A673 (cell line): ENCODE measurements at regions not wholly inside any gene's neighbourhood (a gene's known extent, or its start where the extent isn't known, plus 50 kb on each side); places are given as distances from the start of the nearest gene placed in this dataset.

ENCODE experiments used
- BruUV-seq: library from RNA; stranded (reverse); fragments of 400-500 nt; replicated peaks from 2 replicates; lab custom pipeline; 2021; lab: Mats Ljungman, UMichigan
- CTCF ChIA-PET: fragments of 300-600 bp; sonication (Branson Sonifier 250); formaldehyde crosslinking; loops from one replicate; lab custom pipeline; 2022; ENCODE audit warnings: antibody characterized with exemption; lab: Charles Lee
- POLR2A ChIA-PET: fragments of 300-600 bp; sonication (Branson Sonifier 250); formaldehyde crosslinking; loops from one replicate; lab custom pipeline; 2022; ENCODE audit warnings: antibody characterized with exemption; ENCODE audit not compliant: low non-redundant PET; lab: Charles Lee
- DNase-seq: peaks from one replicate; pipeline ENCODE4 v3.0.0-alpha.2; 2015; ENCODE audit warnings: low spot score
- H3K27ac ChIP-seq: fragments of 200-600 bp; sonication (generic); 2 replicates; pipeline ENCODE4 v1.5.1; 2016; ENCODE audit warnings: mixed run types, low read depth, mild to moderate bottlenecking, mixed read lengths, antibody characterized with exemption, low read length; ENCODE audit not compliant: poor library complexity, severe bottlenecking
- H3K27me3 ChIP-seq: fragments of 200-600 bp; sonication (generic); replicated peaks from 2 replicates; pipeline ENCODE4 v1.6.1; 2017; ENCODE audit warnings: mixed run types, low read depth, mild to moderate bottlenecking, mixed read lengths, antibody characterized with exemption, low read length; ENCODE audit not compliant: insufficient read depth, poor library complexity
- H3K36me3 ChIP-seq: fragments of 200-600 bp; sonication (generic); 2 replicates; pipeline ENCODE4 v1.6.1; 2016; ENCODE audit warnings: mixed run types, mild to moderate bottlenecking, mixed read lengths, antibody characterized with exemption, low read length; ENCODE audit not compliant: insufficient read depth, poor library complexity, severe bottlenecking
- H3K4me1 ChIP-seq: fragments of 200-600 bp; sonication (generic); 2 replicates; pipeline ENCODE4 v1.6.1; 2017; ENCODE audit warnings: mixed run types, mild to moderate bottlenecking, mixed read lengths, antibody characterized with exemption, low read length; ENCODE audit not compliant: insufficient read depth, poor library complexity, severe bottlenecking
- H3K4me3 ChIP-seq: fragments of 200-600 bp; sonication (generic); 2 replicates; pipeline ENCODE4 v1.5.1; 2016; ENCODE audit warnings: low read depth, mixed run types, mild to moderate bottlenecking, mixed read lengths, low read length; ENCODE audit not compliant: poor library complexity, severe bottlenecking
- H3K9me3 ChIP-seq: fragments of 200-600 bp; sonication (generic); 2 replicates; pipeline ENCODE4 v1.6.1; 2016; ENCODE audit warnings: mixed run types, low read depth, mild to moderate bottlenecking, mixed read lengths, antibody characterized with exemption, low read length; ENCODE audit not compliant: poor library complexity, severe bottlenecking
- EZH2 ChIP-seq: fragments of 200-600 bp; sonication (generic); IDR thresholded peaks from 2 replicates; pipeline ENCODE4 v1.6.1; 2017; ENCODE audit warnings: borderline replicate concordance, low read depth, mild to moderate bottlenecking, mixed read lengths, antibody characterized with exemption, low read length; ENCODE audit not compliant: poor library complexity, severe bottlenecking
- intact Hi-C: fragments of 100-400 bp; cut with micrococcal nuclease; formaldehyde crosslinking; loops from one replicate; pipeline ENCODE4 v1.10.0; 2022; ENCODE audit not compliant: unreplicated experiment
- TF ChIP-seq, protein P1 (sequence below): fragments of 300-800, 200-600 bp; sonication (generic); conservative IDR thresholded peaks from 2 replicates; pipeline ENCODE4 v1.5.1; 2017; ENCODE audit warnings: low read depth, mild to moderate bottlenecking, antibody characterized with exemption, low read length, moderate library complexity, mixed read lengths

GRCh38 chr1:209229494-209230061, 353.9 kb upstream of the CAMK1G start:
- Histone ChIP-seq H3K4me3 (no peak overlapping the region), H3K9me3 (no peaks in the 10 kb centered on the region), H3K36me3 (no peaks in the 10 kb centered on the region), H3K27me3 (peaks cover 13% of the 10 kb centered on the region), H3K27ac (no peak overlapping the region), H3K4me1 (no peaks in the 10 kb centered on the region)
- TF ChIP-seq EZH2, result no peak
- TF ChIP-seq, protein P1, sequence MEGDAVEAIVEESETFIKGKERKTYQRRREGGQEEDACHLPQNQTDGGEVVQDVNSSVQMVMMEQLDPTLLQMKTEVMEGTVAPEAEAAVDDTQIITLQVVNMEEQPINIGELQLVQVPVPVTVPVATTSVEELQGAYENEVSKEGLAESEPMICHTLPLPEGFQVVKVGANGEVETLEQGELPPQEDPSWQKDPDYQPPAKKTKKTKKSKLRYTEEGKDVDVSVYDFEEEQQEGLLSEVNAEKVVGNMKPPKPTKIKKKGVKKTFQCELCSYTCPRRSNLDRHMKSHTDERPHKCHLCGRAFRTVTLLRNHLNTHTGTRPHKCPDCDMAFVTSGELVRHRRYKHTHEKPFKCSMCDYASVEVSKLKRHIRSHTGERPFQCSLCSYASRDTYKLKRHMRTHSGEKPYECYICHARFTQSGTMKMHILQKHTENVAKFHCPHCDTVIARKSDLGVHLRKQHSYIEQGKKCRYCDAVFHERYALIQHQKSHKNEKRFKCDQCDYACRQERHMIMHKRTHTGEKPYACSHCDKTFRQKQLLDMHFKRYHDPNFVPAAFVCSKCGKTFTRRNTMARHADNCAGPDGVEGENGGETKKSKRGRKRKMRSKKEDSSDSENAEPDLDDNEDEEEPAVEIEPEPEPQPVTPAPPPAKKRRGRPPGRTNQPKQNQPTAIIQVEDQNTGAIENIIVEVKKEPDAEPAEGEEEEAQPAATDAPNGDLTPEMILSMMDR, result no peak
- no TSS peak for BruUV-seq
- CTCF ChIA-PET, result no interaction called here
- POLR2A ChIA-PET, result no interaction called here
- no peak for DNase-seq
- intact Hi-C loops, result loop anchor here (5.0 kb wide), 1 partner anchor 48 kb away; no protein-coding TSS in a partner anchor

- H3K4me3 ChIP-seq, result no peak overlapping the region
- no peaks in the 10 kb centered on the region for H3K9me3 ChIP-seq
- CTCF ChIA-PET, result no interaction called here
- TF ChIP-seq, protein P1, result no peak
- TF ChIP-seq EZH2, result no peak
- DNase-seq, result no peak
- no peaks in the 10 kb centered on the region for H3K4me1 ChIP-seq
- H3K27ac ChIP-seq, result no peak overlapping the region
- H3K27me3 ChIP-seq, result peaks cover 12% of the 10 kb centered on the region
- BruUV-seq, result no TSS peak
- intact Hi-C loops, result no loop called here
- no peaks in the 10 kb centered on the region for H3K36me3 ChIP-seq
- POLR2A ChIA-PET, result no interaction called here
Observed at GRCh38 chr1:209230314-209230713, 353.2 kb upstream of the CAMK1G start.

- H3K4me3 ChIP-seq, result no peak overlapping the region
- H3K9me3 ChIP-seq, result no peaks in the 10 kb centered on the region
- no peak for TF ChIP-seq EZH2
- TF ChIP-seq, protein P1, result no peak
- no peaks in the 10 kb centered on the region for H3K36me3 ChIP-seq
- H3K4me1 ChIP-seq, result no peaks in the 10 kb centered on the region
- intact Hi-C loops, result no loop called here
- peaks cover 12% of the 10 kb centered on the region for H3K27me3 ChIP-seq
- no peak for DNase-seq
- CTCF ChIA-PET, result no interaction called here
- no peak overlapping the region for H3K27ac ChIP-seq
- POLR2A ChIA-PET, result no interaction called here
- no TSS peak for BruUV-seq
Observed at GRCh38 chr1:209231476-209232156, 351.9 kb upstream of the CAMK1G start.
